GM18870 (cell line): ENCODE measurements at regions not wholly inside any gene's neighbourhood (a gene's known extent, or its start where the extent isn't known, plus 50 kb on each side); places are given as distances from the start of the nearest gene placed in this dataset.
"Not testable (repeated sequence)": the region's sequence is repeated elsewhere in the genome, so short reads cannot be mapped to it uniquely, and the experiment has no call there.

ENCODE experiments used
- ATAC-seq: cut with Tn5 transposase; IDR thresholded peaks from one replicate; pipeline ENCODE4 v1.9.1; 2021; ENCODE audit warnings: moderate library complexity; ENCODE audit not compliant: unreplicated experiment

GRCh38 chr3:150248116-150248887, 159.8 kb upstream of the TSC22D2 start:
- no peak for ATAC-seq

- no peak for ATAC-seq
Measured at GRCh38 chr3:150247441-150247840, 160.7 kb upstream of the TSC22D2 start.

DNA sequence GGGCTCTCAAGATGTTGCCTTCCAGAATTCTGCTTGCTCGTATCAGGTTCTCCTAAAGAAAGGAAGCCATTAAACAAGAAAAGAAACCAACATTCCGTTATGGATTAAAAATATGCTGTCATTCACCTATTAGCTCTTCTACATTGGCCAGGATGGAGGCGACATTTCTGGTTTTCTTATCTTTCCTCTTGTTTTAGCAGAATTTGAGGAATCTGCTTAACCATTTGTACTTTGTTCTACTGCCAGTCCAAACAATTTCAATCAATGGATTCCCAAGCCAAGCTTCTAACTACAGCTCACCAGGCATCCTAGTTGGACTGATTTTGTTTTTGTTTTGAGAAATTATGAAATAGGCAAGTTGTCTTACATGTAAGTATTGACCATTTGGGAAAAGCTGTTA, 164.6 kb upstream of the TSC22D2 start:
- ATAC-seq = no peak

GRCh38 chr3:150242220-150242936, 165.7 kb upstream of the TSC22D2 start:
- no peak for ATAC-seq

- no peak for ATAC-seq
Measured at GRCh38 chr3:150240891-150241290, 167.2 kb upstream of the TSC22D2 start.

GRCh38 chr3:150239766-150240165, 168.3 kb upstream of the TSC22D2 start:
- no peak for ATAC-seq

DNA sequence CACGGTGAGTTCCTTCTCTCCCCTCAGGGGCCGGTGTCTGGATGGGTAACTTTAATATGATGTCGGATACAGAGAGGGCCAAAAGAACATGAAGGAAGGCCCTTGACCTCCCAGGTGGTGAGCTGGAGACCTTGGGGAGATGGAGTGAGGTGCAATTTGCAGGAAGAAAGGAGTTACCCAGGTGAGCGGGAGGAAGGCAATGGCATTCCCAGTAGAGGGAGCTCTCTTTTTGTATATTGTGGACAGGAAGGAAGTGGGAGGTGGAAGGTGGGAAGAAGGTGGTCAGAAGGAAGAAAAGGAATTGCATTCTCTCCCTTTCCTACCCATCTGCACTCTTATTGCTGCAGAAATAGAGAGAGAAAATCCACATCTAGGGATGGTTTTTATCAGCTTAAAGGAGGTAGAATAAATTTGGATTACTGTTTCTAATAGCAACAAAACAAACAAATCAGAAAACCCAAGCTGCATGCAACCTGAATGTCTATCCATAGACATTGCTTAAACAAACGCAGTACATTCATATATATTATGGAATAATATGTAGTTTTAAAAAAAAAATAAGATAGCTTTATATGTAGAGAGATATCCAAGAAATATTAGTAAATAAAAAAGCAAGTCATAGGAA, 169.0 kb upstream of the TSC22D2 start:
- ATAC-seq = no peak

DNA sequence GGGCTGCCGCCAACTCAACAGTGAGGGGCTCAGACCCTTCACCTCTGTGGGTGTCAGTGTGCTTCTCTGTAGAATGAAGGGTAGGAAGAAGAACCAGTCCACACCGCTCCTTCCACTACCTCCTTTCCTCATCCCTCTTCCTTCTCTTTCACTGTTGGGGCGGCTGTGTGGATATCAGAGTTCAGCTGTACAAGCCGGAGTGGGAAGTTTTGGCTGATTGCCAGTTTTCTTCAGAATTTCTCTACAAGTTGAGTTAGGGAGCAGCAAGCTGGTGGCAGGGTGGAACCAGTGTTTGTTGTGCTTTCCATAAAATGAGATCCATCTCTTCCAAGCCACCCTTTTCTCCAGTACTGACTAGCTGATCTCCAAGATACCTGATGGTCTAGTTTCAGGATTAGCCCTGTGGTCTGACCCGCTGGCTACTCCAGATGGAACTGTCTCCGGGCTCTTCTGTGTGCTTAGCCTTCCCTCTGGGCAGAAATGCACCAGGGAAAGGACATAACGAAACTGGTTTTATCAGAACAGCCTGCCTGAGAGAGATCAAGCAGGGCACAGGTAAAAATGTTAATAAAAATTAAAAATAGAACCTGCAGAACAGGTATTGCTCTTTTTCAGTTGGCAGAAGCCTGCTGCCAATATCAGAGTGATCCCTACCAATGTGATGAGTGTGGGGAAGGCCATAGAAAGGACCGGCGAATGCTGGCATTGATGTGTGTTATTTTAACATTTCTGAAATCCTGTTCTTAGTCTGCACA, 169.9 kb upstream of the TSC22D2 start:
- no peak for ATAC-seq

DNA sequence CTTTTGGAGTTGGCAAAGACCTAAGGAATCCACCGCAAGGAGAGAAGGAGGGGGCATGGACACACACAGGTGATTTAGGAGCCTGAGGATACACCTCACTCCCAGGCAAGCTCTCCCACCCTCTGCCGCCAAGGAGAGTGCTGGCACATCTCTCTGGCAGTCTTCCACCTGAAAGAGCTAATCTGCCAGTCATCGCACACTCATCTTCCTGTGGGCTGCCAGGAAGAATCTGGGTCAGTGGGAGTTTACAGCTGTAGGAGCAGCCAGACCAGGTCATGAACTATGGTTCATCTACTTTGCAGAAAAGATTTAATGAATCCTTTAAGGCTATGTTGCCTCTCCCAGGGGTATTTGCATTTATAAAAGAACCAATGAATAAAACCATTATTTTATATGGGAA, 170.6 kb upstream of the TSC22D2 start:
- ATAC-seq = no peak

GRCh38 chr3:150236316-150237082, 171.6 kb upstream of the TSC22D2 start:
- no peak for ATAC-seq

- no peak for ATAC-seq
Measured at GRCh38 chr3:150235799-150236198, 172.3 kb upstream of the TSC22D2 start.

GRCh38 chr3:150232992-150233451, 175.1 kb upstream of the TSC22D2 start:
- no peak for ATAC-seq

- no peak for ATAC-seq
Measured at GRCh38 chr3:150230037-150230436, 178.1 kb upstream of the TSC22D2 start.

- ATAC-seq = not testable (repeated sequence)
Measured at GRCh38 chr3:150228626-150229025, 179.5 kb upstream of the TSC22D2 start.

- ATAC-seq = no peak
Measured at GRCh38 chr3:150227839-150228238, 180.3 kb upstream of the TSC22D2 start.

- no peak for ATAC-seq
Measured at GRCh38 chr3:150225986-150226385, 182.1 kb upstream of the TSC22D2 start.

GRCh38 chr3:150223558-150223957, 184.5 kb upstream of the TSC22D2 start:
- no peak for ATAC-seq

GRCh38 chr3:150222691-150223489, 185.2 kb upstream of the TSC22D2 start:
- ATAC-seq = no peak

GRCh38 chr3:150221904-150222523, 186.1 kb upstream of the TSC22D2 start:
- ATAC-seq = no peak
